GM18505 (cell line): ENCODE measurements at regions not wholly inside any gene's neighbourhood (a gene's known extent, or its start where the extent isn't known, plus 50 kb on each side); places are given as distances from the start of the nearest gene placed in this dataset.
"Not testable (repeated sequence)": the region's sequence is repeated elsewhere in the genome, so short reads cannot be mapped to it uniquely, and the experiment has no call there.

ENCODE experiments used
- ATAC-seq: cut with Tn5 transposase; IDR thresholded peaks from one replicate; pipeline ENCODE4 v1.9.1; 2021; ENCODE audit not compliant: unreplicated experiment
- POLR2A ChIP-seq: IDR thresholded peaks from 4 replicates; pipeline ENCODE4 v1.6.1; 2011; ENCODE audit warnings: borderline replicate concordance; ENCODE audit not compliant: insufficient read depth, insufficient read length; ENCODE audit errors: extremely low read depth

- no peak for TF ChIP-seq POLR2A
- ATAC-seq: no peak
These were observed 54.7 kb upstream of the NRIP1 start for GRCh38 chr21:15119486-15119885.

GRCh38 chr21:15121097-15121654 is 56.4 kb upstream of the NRIP1 start:
- TF ChIP-seq POLR2A: no peak
- no peak for ATAC-seq

- TF ChIP-seq POLR2A: no peak
- no peak for ATAC-seq
These were observed 56.9 kb upstream of the NRIP1 start for GRCh38 chr21:15121655-15122120.

GRCh38 chr21:15122241-15122640 is 57.4 kb upstream of the NRIP1 start:
- ATAC-seq: no peak
- TF ChIP-seq POLR2A: no peak

- no peak for TF ChIP-seq POLR2A
- ATAC-seq: no peak
These were observed 59.9 kb upstream of the NRIP1 start for GRCh38 chr21:15124731-15125130.

GRCh38 chr21:15126948-15127347 is 62.1 kb upstream of the NRIP1 start:
- ATAC-seq: no peak
- TF ChIP-seq POLR2A: no peak

GRCh38 chr21:15127437-15127836 is 62.6 kb upstream of the NRIP1 start:
- no peak for TF ChIP-seq POLR2A
- ATAC-seq: no peak

GRCh38 chr21:15128267-15128666 is 63.5 kb upstream of the NRIP1 start:
- TF ChIP-seq POLR2A: no peak
- ATAC-seq: no peak

GRCh38 chr21:15128714-15129113 is 63.9 kb upstream of the NRIP1 start:
- ATAC-seq: not testable (repeated sequence)

GRCh38 chr21:15130326-15130725 is 65.5 kb upstream of the NRIP1 start:
- no peak for TF ChIP-seq POLR2A
- no peak for ATAC-seq

GRCh38 chr21:15130751-15131150 is 66.0 kb upstream of the NRIP1 start:
- TF ChIP-seq POLR2A: no peak
- ATAC-seq: no peak

- no peak for ATAC-seq
- no peak for TF ChIP-seq POLR2A
These were observed 68.0 kb upstream of the NRIP1 start for GRCh38 chr21:15132781-15133180.

GRCh38 chr21:15134701-15135470 is 70.1 kb upstream of the NRIP1 start:
- ATAC-seq: no peak
- no peak for TF ChIP-seq POLR2A

- no peak for TF ChIP-seq POLR2A
- ATAC-seq: no peak
These were observed 71.2 kb upstream of the NRIP1 start for GRCh38 chr21:15135867-15136629.

GRCh38 chr21:15138490-15138889 is 73.7 kb upstream of the NRIP1 start:
- ATAC-seq: no peak
- no peak for TF ChIP-seq POLR2A

GRCh38 chr21:15139898-15140297 is 75.1 kb upstream of the NRIP1 start:
- no peak for ATAC-seq
- no peak for TF ChIP-seq POLR2A
